ENCODE measurements at regions not wholly inside any gene's neighbourhood (a gene's known extent, or its start where the extent isn't known, plus 50 kb on each side); places are given as distances from the start of the nearest gene placed in this dataset.

- no peak overlapping the region for H3K27ac ChIP-seq (ENCODE audit: extremely low read length, insufficient read depth, low read length)
- H3K79me2 ChIP-seq (ENCODE audit: insufficient read depth, low read length) = no peaks in the 10 kb centered on the region
- H3K9me3 ChIP-seq (ENCODE audit: low read length) = no peaks in the 10 kb centered on the region
- in situ Hi-C loops (cut with HindIII; ENCODE audit: extremely low pct_ligation_motif_present, low pct_unique_long_range_greater_than_20kb) (no loop called here), intact Hi-C loops (cut with micrococcal nuclease; ENCODE audit: unreplicated experiment) (no loop called here)
- FAIRE-seq (no peak), ATAC-seq (no peak), DNase-seq (ENCODE audit: low spot score) (no peak)
- no peak overlapping the region for H3K9ac ChIP-seq (ENCODE audit: insufficient read depth, low read depth, low read length)
- no peak overlapping the region for H3K4me2 ChIP-seq (ENCODE audit: low read depth, low read length)
- no peaks in the 10 kb centered on the region for H3K36me3 ChIP-seq (replicated peaks in 1 of 2; ENCODE audit: control insufficient read depth in 1 of 2, insufficient read depth in 2 of 2, low read length in 2 of 2)
- POLR2A ChIA-PET = no interaction called here
- H3K27me3 ChIP-seq (ENCODE audit: control insufficient read depth in 1 of 2, insufficient read depth in 2 of 2, low read length in 2 of 2) = peaks cover 0 to 15% of the 10 kb centered on the region in 2 experiments; a peak in 3 of 5 replicates
- CTCF ChIA-PET (ENCODE audit: low intra/inter-chr PET ratio, low total read pairs) = no interaction called here
- no TSS peak for BruUV-seq (replicated peaks)
- H4K20me1 ChIP-seq (ENCODE audit: insufficient read depth, low read length) = no peaks in the 10 kb centered on the region
- WGBS (ENCODE audit: low lambda C conversion rate) = 0% methylated on average over 2 of the region's 2 CpGs
- no peak overlapping the region for H3K4me3 ChIP-seq (replicated peaks in 1 of 3; ENCODE audit: insufficient read depth in 1 of 3, low read depth in 2 of 3, low read length in 3 of 3)
- H3K4me1 ChIP-seq (ENCODE audit: insufficient read depth, low read length) = no peaks in the 10 kb centered on the region
- no peak overlapping the region for H2AFZ ChIP-seq (ENCODE audit: low read length)
- TF ChIP-seq ZNF124 (CRISPR knock-in tag; IDR thresholded peaks at IDR 0.05) = no peak
- TF ChIP-seq TOPORS (CRISPR knock-in tag; IDR thresholded peaks at IDR 0.05) = no peak
- TF ChIP-seq ELF3 (CRISPR knock-in tag; IDR thresholded peaks at IDR 0.05) = no peak
These were observed 163.1 kb downstream of the TMEM18 start for GRCh38 chr2:513981-514706.

GRCh38 chr2:510839-511238 is 166.4 kb downstream of the TMEM18 start:
- intact Hi-C loops (cut with micrococcal nuclease; ENCODE audit: unreplicated experiment) (no loop called here), in situ Hi-C loops (cut with HindIII; ENCODE audit: extremely low pct_ligation_motif_present, low pct_unique_long_range_greater_than_20kb) (no loop called here)
- ATAC-seq (no peak), FAIRE-seq (no peak), DNase-seq (ENCODE audit: low spot score) (no peak)
- H4K20me1 ChIP-seq (ENCODE audit: insufficient read depth, low read length) = no peaks in the 10 kb centered on the region
- no peak overlapping the region for H3K4me2 ChIP-seq (ENCODE audit: low read depth, low read length)
- ChIA-PET POLR2A (no interaction called here), CTCF (ENCODE audit: low intra/inter-chr PET ratio, low total read pairs) (no interaction called here)
- no peak overlapping the region for H2AFZ ChIP-seq (ENCODE audit: low read length)
- H3K4me3 ChIP-seq (replicated peaks in 1 of 3; ENCODE audit: insufficient read depth in 1 of 3, low read depth in 2 of 3, low read length in 3 of 3) = no peak overlapping the region
- no peaks in the 10 kb centered on the region for H3K36me3 ChIP-seq (replicated peaks in 1 of 2; ENCODE audit: control insufficient read depth in 1 of 2, insufficient read depth in 2 of 2, low read length in 2 of 2)
- no peaks in the 10 kb centered on the region for H3K9me3 ChIP-seq (ENCODE audit: low read length)
- H3K27ac ChIP-seq (ENCODE audit: extremely low read length, insufficient read depth, low read length) = no peak overlapping the region
- no TSS peak for BruUV-seq (replicated peaks)
- 0% methylated on average over 1 of the region's 1 CpG for WGBS (ENCODE audit: low lambda C conversion rate)
- TF ChIP-seq KLF11 (CRISPR knock-in tag; IDR thresholded peaks at IDR 0.05) (no peak), ZNF235 (CRISPR knock-in tag; IDR thresholded peaks at IDR 0.05; ENCODE audit: borderline replicate concordance) (no peak), FOXO4 (CRISPR knock-in tag; conservative IDR thresholded peaks at IDR 0.05) (no peak), SRSF4 (IDR thresholded peaks at IDR 0.05; ENCODE audit: low read depth, low read length, poor library complexity, severe bottlenecking) (no peak), TOPORS (CRISPR knock-in tag; IDR thresholded peaks at IDR 0.05) (no peak), RAD51 (IDR thresholded peaks at IDR 0.05; ENCODE audit: borderline replicate concordance) (no peak), CBFB (CRISPR knock-in tag; IDR thresholded peaks at IDR 0.05) (no peak), ZNF513 (CRISPR knock-in tag; conservative IDR thresholded peaks at IDR 0.05) (no peak), RCOR2 (CRISPR knock-in tag; IDR thresholded peaks at IDR 0.05) (no peak), THAP8 (CRISPR knock-in tag; IDR thresholded peaks at IDR 0.05; ENCODE audit: borderline replicate concordance) (no peak), ZNF143 (CRISPR knock-in tag; IDR thresholded peaks at IDR 0.05) (no peak), ZNF768 (CRISPR knock-in tag; IDR thresholded peaks at IDR 0.05) (no peak), KLF13 (CRISPR knock-in tag; IDR thresholded peaks at IDR 0.05) (no peak), RXRA (CRISPR knock-in tag; IDR thresholded peaks at IDR 0.05) (no peak), ZNF549 (CRISPR knock-in tag; IDR thresholded peaks at IDR 0.05) (no peak)
- H3K4me1 ChIP-seq (ENCODE audit: insufficient read depth, low read length) = no peaks in the 10 kb centered on the region
- peaks cover 0 to 15% of the 10 kb centered on the region in 2 experiments; a peak in 2 of 5 replicates for H3K27me3 ChIP-seq (ENCODE audit: control insufficient read depth in 1 of 2, insufficient read depth in 2 of 2, low read length in 2 of 2)
- H3K79me2 ChIP-seq (ENCODE audit: insufficient read depth, low read length) = no peaks in the 10 kb centered on the region
- no peak overlapping the region for H3K9ac ChIP-seq (ENCODE audit: insufficient read depth, low read depth, low read length)

Measured in HepG2 (cell line).